KOPT-K1 (cell line): ENCODE measurements at regions not wholly inside any gene's neighbourhood (a gene's known extent, or its start where the extent isn't known, plus 50 kb on each side); places are given as distances from the start of the nearest gene placed in this dataset.

ENCODE experiments used
- H3K27ac ChIP-seq: fragments of 200-600 bp; sonication (generic); 2 replicates; pipeline ENCODE4 v1.5.1; 2016; ENCODE audit warnings: antibody characterized with exemption, mild to moderate bottlenecking, low read depth, low read length; ENCODE audit not compliant: poor library complexity, severe bottlenecking
- H3K36me3 ChIP-seq: fragments of 200-600 bp; sonication (generic); 2 replicates; pipeline ENCODE4 v1.5.1; 2017; ENCODE audit warnings: antibody characterized with exemption, mild to moderate bottlenecking, low read length, moderate library complexity; ENCODE audit not compliant: insufficient read depth
- H3K9me3 ChIP-seq: fragments of 200-600 bp; sonication (generic); 2 replicates; pipeline ENCODE4 v1.5.1; 2017; ENCODE audit warnings: antibody characterized with exemption, low read length, mild to moderate bottlenecking; ENCODE audit not compliant: insufficient read depth, poor library complexity, severe bottlenecking

- Histone ChIP-seq H3K27ac (no peak overlapping the region), H3K36me3 (no peaks in the 10 kb centered on the region), H3K9me3 (no peaks in the 10 kb centered on the region)
These were observed 292.0 kb downstream of the RPLP1 start for GRCh38 chr15:69744391-69745162.

- no peak overlapping the region for H3K27ac ChIP-seq
- H3K9me3 ChIP-seq: peaks cover 7% of the 10 kb centered on the region
- H3K36me3 ChIP-seq: no peaks in the 10 kb centered on the region
These were observed 294.6 kb downstream of the RPLP1 start for GRCh38 chr15:69747193-69747592.

GRCh38 chr15:69748131-69748530 lies 295.5 kb downstream of the RPLP1 start:
- Histone ChIP-seq H3K27ac (no peak overlapping the region), H3K9me3 (peaks cover 17% of the 10 kb centered on the region), H3K36me3 (no peaks in the 10 kb centered on the region)

- Histone ChIP-seq H3K36me3 (no peaks in the 10 kb centered on the region), H3K27ac (no peak overlapping the region), H3K9me3 (peaks cover 22% of the 10 kb centered on the region)
These were observed 296.1 kb downstream of the RPLP1 start for GRCh38 chr15:69748576-69749185.

GRCh38 chr15:69749274-69749673 lies 296.7 kb downstream of the RPLP1 start:
- H3K9me3 ChIP-seq: peaks cover 28% of the 10 kb centered on the region
- no peaks in the 10 kb centered on the region for H3K36me3 ChIP-seq
- H3K27ac ChIP-seq: no peak overlapping the region

- Histone ChIP-seq H3K27ac (no peak overlapping the region), H3K36me3 (no peaks in the 10 kb centered on the region), H3K9me3 (peaks cover 31% of the 10 kb centered on the region)
These were observed 297.2 kb downstream of the RPLP1 start for GRCh38 chr15:69749797-69750196.

GRCh38 chr15:69750253-69750652 lies 297.6 kb downstream of the RPLP1 start:
- Histone ChIP-seq H3K36me3 (no peaks in the 10 kb centered on the region), H3K9me3 (peaks cover 31% of the 10 kb centered on the region), H3K27ac (no peak overlapping the region)

- Histone ChIP-seq H3K9me3 (peaks cover 31% of the 10 kb centered on the region), H3K27ac (no peak overlapping the region), H3K36me3 (no peaks in the 10 kb centered on the region)
These were observed 298.5 kb downstream of the RPLP1 start for GRCh38 chr15:69751147-69751546.

GRCh38 chr15:69751566-69751965 lies 298.9 kb downstream of the RPLP1 start:
- Histone ChIP-seq H3K36me3 (no peaks in the 10 kb centered on the region), H3K27ac (no peak overlapping the region), H3K9me3 (peaks cover 31% of the 10 kb centered on the region)

GRCh38 chr15:69753867-69754266 lies 301.2 kb downstream of the RPLP1 start:
- no peaks in the 10 kb centered on the region for H3K36me3 ChIP-seq
- H3K27ac ChIP-seq: no peak overlapping the region
- H3K9me3 ChIP-seq: peaks cover 31% of the 10 kb centered on the region

- no peak overlapping the region for H3K27ac ChIP-seq
- H3K36me3 ChIP-seq: no peaks in the 10 kb centered on the region
- H3K9me3 ChIP-seq: peaks cover 31% of the 10 kb centered on the region
These were observed 301.7 kb downstream of the RPLP1 start for GRCh38 chr15:69754313-69754712.

GRCh38 chr15:69755551-69756310 lies 303.1 kb downstream of the RPLP1 start:
- Histone ChIP-seq H3K27ac (no peak overlapping the region), H3K9me3 (peaks cover 31% of the 10 kb centered on the region), H3K36me3 (no peaks in the 10 kb centered on the region)

- Histone ChIP-seq H3K36me3 (no peaks in the 10 kb centered on the region), H3K27ac (no peak overlapping the region), H3K9me3 (peaks cover 24% of the 10 kb centered on the region)
These were observed 303.8 kb downstream of the RPLP1 start for GRCh38 chr15:69756440-69756839.

- Histone ChIP-seq H3K9me3 (peaks cover 23% of the 10 kb centered on the region), H3K27ac (no peak overlapping the region), H3K36me3 (no peaks in the 10 kb centered on the region)
These were observed 304.6 kb downstream of the RPLP1 start for GRCh38 chr15:69757186-69757585.

- no peaks in the 10 kb centered on the region for H3K36me3 ChIP-seq
- no peak overlapping the region for H3K27ac ChIP-seq
- H3K9me3 ChIP-seq: peaks cover 12% of the 10 kb centered on the region
These were observed 305.7 kb downstream of the RPLP1 start for GRCh38 chr15:69758291-69758771.
